Ishikawa (cell line): ENCODE measurements at regions not wholly inside any gene's neighbourhood (a gene's known extent, or its start where the extent isn't known, plus 50 kb on each side); places are given as distances from the start of the nearest gene placed in this dataset.

Source experiments
- CEBPB ChIP-seq: IDR thresholded peaks from 2 replicates; pipeline ENCODE4 v1.6.1; 2012
- CREB1 ChIP-seq: IDR thresholded peaks from 2 replicates; pipeline ENCODE4 v1.6.1; 2012; ENCODE audit warnings: low read depth
- EGR1 ChIP-seq: IDR thresholded peaks from 2 replicates; pipeline ENCODE4 v1.6.1; 2012
- EP300 ChIP-seq: IDR thresholded peaks from 2 replicates; pipeline ENCODE4 v1.6.1; 2012; ENCODE audit warnings: borderline replicate concordance
- FOXM1 ChIP-seq: IDR thresholded peaks from 2 replicates; pipeline ENCODE4 v1.6.1; 2012; ENCODE audit warnings: low read depth, borderline replicate concordance
- MAX ChIP-seq: IDR thresholded peaks from 2 replicates; pipeline ENCODE4 v1.6.1; 2012
- NFIC ChIP-seq: IDR thresholded peaks from 2 replicates; pipeline ENCODE4 v1.6.1; 2012
- RAD21 ChIP-seq: IDR thresholded peaks from 2 replicates; pipeline ENCODE4 v1.6.1; 2012; ENCODE audit warnings: low read depth
- REST ChIP-seq: IDR thresholded peaks from 2 replicates; pipeline ENCODE4 v1.6.1; 2012; ENCODE audit warnings: low read depth, mild to moderate bottlenecking
- TAF1 ChIP-seq: IDR thresholded peaks from 2 replicates; pipeline ENCODE4 v1.6.1; 2012; ENCODE audit warnings: low read depth, mild to moderate bottlenecking
- TCF12 ChIP-seq: IDR thresholded peaks from 2 replicates; pipeline ENCODE4 v1.6.1; 2012; ENCODE audit warnings: low read depth
- TEAD4 ChIP-seq: IDR thresholded peaks from 2 replicates; pipeline ENCODE4 v1.6.1; 2012
- USF1 ChIP-seq: IDR thresholded peaks from 2 replicates; pipeline ENCODE4 v1.6.1; 2012
- YY1 ChIP-seq: IDR thresholded peaks from 2 replicates; pipeline ENCODE4 v1.6.1; 2012; ENCODE audit warnings: low read depth
- ZBTB7A ChIP-seq: IDR thresholded peaks from 2 replicates; pipeline ENCODE4 v1.6.1; 2012; ENCODE audit warnings: low read depth

GRCh38 chr16:79713609-79714309 is 113.2 kb upstream of the MAF start:
- TF ChIP-seq TCF12 (no peak), EGR1 (no peak), NFIC (no peak), ZBTB7A (no peak), TEAD4 (no peak), FOXM1 (no peak), CREB1 (no peak), TAF1 (no peak), RAD21 (no peak), CEBPB (no peak), USF1 (no peak), MAX (no peak), REST (no peak), EP300 (no peak)

- TF ChIP-seq EP300, result no peak
- TF ChIP-seq RAD21, result no peak
- no peak for TF ChIP-seq NFIC
- no peak for TF ChIP-seq TEAD4
- TF ChIP-seq YY1, result no peak
- TF ChIP-seq TAF1, result no peak
- no peak for TF ChIP-seq CEBPB
- no peak for TF ChIP-seq TCF12
- no peak for TF ChIP-seq EGR1
- no peak for TF ChIP-seq MAX
- TF ChIP-seq REST, result no peak
- no peak for TF ChIP-seq CREB1
- TF ChIP-seq ZBTB7A, result no peak
- TF ChIP-seq FOXM1, result no peak
- no peak for TF ChIP-seq USF1
Observed at GRCh38 chr16:79712276-79712675, 111.7 kb upstream of the MAF start.

GRCh38 chr16:79707876-79708275 is 107.3 kb upstream of the MAF start:
- TF ChIP-seq TAF1 (no peak), CREB1 (no peak), MAX (no peak), TEAD4 (no peak), REST (no peak), USF1 (no peak), EP300 (no peak), CEBPB (no peak), FOXM1 (no peak), ZBTB7A (no peak), YY1 (no peak), RAD21 (no peak), EGR1 (no peak)

- no peak for TF ChIP-seq CREB1
Observed at GRCh38 chr16:79703066-79703465, 102.5 kb upstream of the MAF start.
